ENCODE measurements at regions not wholly inside any gene's neighbourhood (a gene's known extent, or its start where the extent isn't known, plus 50 kb on each side); places are given as distances from the start of the nearest gene placed in this dataset.

DNA sequence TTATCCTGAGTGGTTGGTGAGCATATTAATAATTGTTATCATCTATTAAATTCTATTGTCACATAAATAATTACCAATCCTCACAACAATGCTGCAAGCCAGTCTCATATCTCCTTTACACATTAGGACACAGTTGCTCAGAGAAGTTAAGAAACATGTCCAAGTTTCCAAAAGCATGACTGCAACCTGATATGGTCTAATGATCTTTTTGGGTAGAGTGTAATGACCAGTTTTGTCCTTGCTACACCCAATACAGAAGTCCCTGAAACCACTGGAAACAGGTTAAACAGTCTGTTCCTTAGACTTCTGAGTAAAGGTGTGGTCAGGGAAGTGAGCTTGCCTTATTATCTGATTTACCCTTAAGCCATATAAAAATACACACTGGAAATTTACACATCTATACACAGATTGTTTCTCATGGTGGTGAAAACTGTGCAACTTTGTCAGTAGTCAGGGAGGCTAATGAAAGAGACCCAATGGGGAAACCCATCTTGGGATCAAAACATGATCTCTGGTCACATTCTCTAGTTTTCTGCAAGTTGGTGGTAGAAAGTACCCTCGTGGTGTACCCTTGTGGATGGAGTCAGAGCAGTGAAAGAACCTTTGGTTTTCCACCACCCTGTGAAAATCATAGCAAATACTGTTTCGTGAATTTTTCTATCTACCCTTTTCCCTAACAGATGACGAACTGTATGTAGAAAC is 146.0 kb upstream of the KLF12 start:
- no peak overlapping the region for H3K4me2 ChIP-seq (ENCODE audit: low read length)
- H3F3A ChIP-seq (ENCODE audit: control insufficient read depth, insufficient read depth), result no peaks in the 10 kb centered on the region
- no peaks in the 10 kb centered on the region for H3K9me2 ChIP-seq (replicated peaks; ENCODE audit: control insufficient read depth, low read length)

DNA sequence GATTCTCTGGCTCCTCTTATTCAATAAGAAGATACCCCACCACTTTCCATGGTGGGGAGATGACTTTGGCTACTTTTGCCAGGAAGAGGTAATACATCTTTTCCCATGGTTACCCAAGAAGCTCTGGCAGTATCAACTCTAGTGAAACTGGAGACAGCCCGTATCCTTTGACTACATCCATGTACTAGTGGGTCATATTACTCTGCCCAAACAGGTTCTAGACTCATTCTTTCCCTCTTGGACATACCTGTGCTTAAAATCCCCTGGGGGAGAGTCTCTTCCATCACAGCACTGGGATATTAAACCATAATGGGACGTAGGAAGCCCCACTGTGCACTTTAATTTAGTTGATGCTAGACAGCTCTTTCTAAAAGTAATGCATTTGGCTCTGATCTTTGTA is 144.7 kb upstream of the KLF12 start:
- no peaks in the 10 kb centered on the region for H3K79me2 ChIP-seq (ENCODE audit: control insufficient read depth, low read length)
- TF ChIP-seq EZH2phosphoT487 (IDR thresholded peaks at IDR 0.05; ENCODE audit: borderline replicate concordance, low read length), result no peak
- TF ChIP-seq, protein P1, sequence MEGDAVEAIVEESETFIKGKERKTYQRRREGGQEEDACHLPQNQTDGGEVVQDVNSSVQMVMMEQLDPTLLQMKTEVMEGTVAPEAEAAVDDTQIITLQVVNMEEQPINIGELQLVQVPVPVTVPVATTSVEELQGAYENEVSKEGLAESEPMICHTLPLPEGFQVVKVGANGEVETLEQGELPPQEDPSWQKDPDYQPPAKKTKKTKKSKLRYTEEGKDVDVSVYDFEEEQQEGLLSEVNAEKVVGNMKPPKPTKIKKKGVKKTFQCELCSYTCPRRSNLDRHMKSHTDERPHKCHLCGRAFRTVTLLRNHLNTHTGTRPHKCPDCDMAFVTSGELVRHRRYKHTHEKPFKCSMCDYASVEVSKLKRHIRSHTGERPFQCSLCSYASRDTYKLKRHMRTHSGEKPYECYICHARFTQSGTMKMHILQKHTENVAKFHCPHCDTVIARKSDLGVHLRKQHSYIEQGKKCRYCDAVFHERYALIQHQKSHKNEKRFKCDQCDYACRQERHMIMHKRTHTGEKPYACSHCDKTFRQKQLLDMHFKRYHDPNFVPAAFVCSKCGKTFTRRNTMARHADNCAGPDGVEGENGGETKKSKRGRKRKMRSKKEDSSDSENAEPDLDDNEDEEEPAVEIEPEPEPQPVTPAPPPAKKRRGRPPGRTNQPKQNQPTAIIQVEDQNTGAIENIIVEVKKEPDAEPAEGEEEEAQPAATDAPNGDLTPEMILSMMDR (IDR thresholded peaks at IDR 0.05; ENCODE audit: low read depth, low read length, poor library complexity, severe bottlenecking), result no peak
- H3K27me3 ChIP-seq (ENCODE audit: control insufficient read depth, low read length), result no peaks in the 10 kb centered on the region
- no peak overlapping the region for H3K4me2 ChIP-seq (ENCODE audit: low read length)
- no peaks in the 10 kb centered on the region for H3F3A ChIP-seq (ENCODE audit: control insufficient read depth, insufficient read depth)
- no peaks in the 10 kb centered on the region for H3K36me3 ChIP-seq (ENCODE audit: control insufficient read depth, low read length)
- no peak overlapping the region for H3K27ac ChIP-seq (ENCODE audit: low read depth, low read length)
- no peaks in the 10 kb centered on the region for H3K9me3 ChIP-seq (ENCODE audit: control insufficient read depth, insufficient read depth, low read length)
- no peak overlapping the region for H3K4me3 ChIP-seq (ENCODE audit: low read length)
- no peaks in the 10 kb centered on the region for H3K4me1 ChIP-seq (ENCODE audit: control insufficient read depth, low read length)
- H3K9me2 ChIP-seq (replicated peaks; ENCODE audit: control insufficient read depth, low read length), result no peaks in the 10 kb centered on the region
- H4K20me1 ChIP-seq (ENCODE audit: control insufficient read depth, insufficient read depth, low read depth, low read length), result no peaks in the 10 kb centered on the region

More for the DNA sequence above, 146.0 kb upstream of the KLF12 start:
- Histone ChIP-seq H3K79me2 (ENCODE audit: control insufficient read depth, low read length) (no peaks in the 10 kb centered on the region), H3K4me1 (ENCODE audit: control insufficient read depth, low read length) (no peaks in the 10 kb centered on the region), H4K20me1 (ENCODE audit: control insufficient read depth, insufficient read depth, low read depth, low read length) (no peaks in the 10 kb centered on the region), H3K27ac (ENCODE audit: low read depth, low read length) (no peak overlapping the region), H3K4me3 (ENCODE audit: low read length) (no peak overlapping the region), H3K36me3 (ENCODE audit: control insufficient read depth, low read length) (no peaks in the 10 kb centered on the region), H3K27me3 (ENCODE audit: control insufficient read depth, low read length) (no peaks in the 10 kb centered on the region), H3K9me3 (ENCODE audit: control insufficient read depth, insufficient read depth, low read length) (no peaks in the 10 kb centered on the region)
- no peak for TF ChIP-seq EZH2phosphoT487 (IDR thresholded peaks at IDR 0.05; ENCODE audit: borderline replicate concordance, low read length)
- TF ChIP-seq, protein P1 (IDR thresholded peaks at IDR 0.05; ENCODE audit: low read depth, low read length, poor library complexity, severe bottlenecking), result no peak

DNA sequence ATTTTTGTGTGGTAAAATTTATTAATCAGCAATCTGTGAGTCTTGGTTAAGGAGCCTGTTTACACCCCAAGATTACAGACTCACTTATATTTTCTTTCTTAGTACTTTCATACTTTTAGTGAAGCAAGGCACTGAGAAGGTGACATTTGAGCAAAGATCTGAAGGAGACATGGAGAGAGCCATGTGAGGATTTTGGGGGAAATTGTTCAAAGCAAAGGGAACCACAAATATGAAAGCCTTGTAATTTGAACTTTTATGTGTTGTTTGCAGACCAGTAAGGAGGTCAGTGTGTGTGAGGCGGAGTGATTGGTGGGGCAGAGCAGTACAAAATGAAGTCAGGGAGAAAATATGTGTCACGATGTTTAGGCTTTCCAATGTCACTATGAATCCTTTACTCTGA is 140.7 kb upstream of the KLF12 start:
- Histone ChIP-seq H3K27me3 (ENCODE audit: control insufficient read depth, low read length) (no peaks in the 10 kb centered on the region), H3K4me2 (ENCODE audit: low read length) (no peak overlapping the region)

More for the DNA sequence above, 140.7 kb upstream of the KLF12 start:
- H3K79me2 ChIP-seq (ENCODE audit: control insufficient read depth, low read length), result no peaks in the 10 kb centered on the region
- no peaks in the 10 kb centered on the region for H3K36me3 ChIP-seq (ENCODE audit: control insufficient read depth, low read length)
- H3F3A ChIP-seq (ENCODE audit: control insufficient read depth, insufficient read depth), result no peaks in the 10 kb centered on the region
- TF ChIP-seq, protein P1 (IDR thresholded peaks at IDR 0.05; ENCODE audit: low read depth, low read length, poor library complexity, severe bottlenecking), result no peak
- no peak for TF ChIP-seq EZH2phosphoT487 (IDR thresholded peaks at IDR 0.05; ENCODE audit: borderline replicate concordance, low read length)
- no peaks in the 10 kb centered on the region for H3K9me3 ChIP-seq (ENCODE audit: control insufficient read depth, insufficient read depth, low read length)
- H3K27ac ChIP-seq (ENCODE audit: low read depth, low read length), result no peak overlapping the region
- no peak overlapping the region for H3K4me3 ChIP-seq (ENCODE audit: low read length)
- H4K20me1 ChIP-seq (ENCODE audit: control insufficient read depth, insufficient read depth, low read depth, low read length), result no peaks in the 10 kb centered on the region
- H3K4me1 ChIP-seq (ENCODE audit: control insufficient read depth, low read length), result no peaks in the 10 kb centered on the region
- H3K9me2 ChIP-seq (replicated peaks; ENCODE audit: control insufficient read depth, low read length), result no peaks in the 10 kb centered on the region
